ENCODE measurements at regions not wholly inside any gene's neighbourhood (a gene's known extent, or its start where the extent isn't known, plus 50 kb on each side); places are given as distances from the start of the nearest gene placed in this dataset.

DNA sequence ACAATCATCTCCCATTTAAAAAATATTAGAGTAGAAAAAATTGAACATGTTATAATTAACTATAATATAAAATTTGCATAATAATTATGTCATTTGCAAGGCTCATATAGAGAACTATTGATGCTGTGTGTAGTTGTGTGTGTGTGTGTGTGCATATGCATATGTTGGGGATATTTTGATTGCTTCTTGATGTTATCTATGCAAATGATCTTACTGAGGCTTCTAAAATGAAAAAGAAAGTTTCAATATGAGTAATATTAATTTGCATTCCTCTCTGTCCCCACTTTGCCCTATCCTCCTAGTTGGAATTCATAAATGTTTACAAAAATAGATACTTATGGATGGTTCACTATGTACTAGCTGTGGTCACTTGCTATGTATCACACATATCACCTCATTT lies 523.3 kb downstream of the TRIB2 start:
- no peak overlapping the region for H4K91ac ChIP-seq (ENCODE audit: insufficient read length, low read depth, low read length)
- no peak overlapping the region for H3K27ac Mint-ChIP-seq
- no peak overlapping the region for H4K5ac ChIP-seq (ENCODE audit: insufficient read length, low read depth, low read length)
- no peaks in the 10 kb centered on the region for H4K20me1 ChIP-seq (ENCODE audit: control insufficient read depth, insufficient read depth, insufficient read length)
- H3K27me3 Mint-ChIP-seq (ENCODE audit: low read depth): no peaks in the 10 kb centered on the region
- no peak overlapping the region for H3K9ac ChIP-seq (ENCODE audit: extremely low read depth, insufficient read length, low read length)
- no peaks in the 10 kb centered on the region for H3K79me2 ChIP-seq (ENCODE audit: insufficient read depth, low read length)
- no peak overlapping the region for H3K27ac ChIP-seq (ENCODE audit: insufficient read length, low read depth, low read length)
- no peak overlapping the region for H3K4me3 Mint-ChIP-seq
- H3K18ac ChIP-seq (ENCODE audit: insufficient read length, low read depth, low read length): no peak overlapping the region
- H2BK120ac ChIP-seq (ENCODE audit: low read depth, low read length, poor library complexity, severe bottlenecking): no peak overlapping the region
- no peaks in the 10 kb centered on the region; a peak in 1 of 5 replicates for H3K9me3 Mint-ChIP-seq
- H2AFZ ChIP-seq (ENCODE audit: low read length): no peak overlapping the region
- H3K4ac ChIP-seq (ENCODE audit: low read depth, low read length): no peak overlapping the region
- H3K56ac ChIP-seq (ENCODE audit: insufficient read length, low read depth, low read length): no peak overlapping the region
- no peak overlapping the region for H3K4me2 ChIP-seq (ENCODE audit: insufficient read depth, insufficient read length, low read length)
- H3K4me1 ChIP-seq (ENCODE audit: insufficient read depth, low read length): no peaks in the 10 kb centered on the region
- no peaks in the 10 kb centered on the region for H3K79me1 ChIP-seq (ENCODE audit: insufficient read depth, low read depth, low read length, poor library complexity, severe bottlenecking)
- no peak overlapping the region for H3T11ph ChIP-seq (ENCODE audit: low read length)
- no peaks in the 10 kb centered on the region for H3K4me1 Mint-ChIP-seq
- no peaks in the 10 kb centered on the region for H3K27me3 ChIP-seq (ENCODE audit: insufficient read depth, low read length)
- H2BK15ac ChIP-seq (ENCODE audit: low read depth, low read length): no peak overlapping the region
- H2BK5ac ChIP-seq (ENCODE audit: insufficient read length, low read length): no peak overlapping the region
- no peak for DNase-seq
- no peak overlapping the region for H3K23ac ChIP-seq (ENCODE audit: insufficient read length, low read depth, low read length)
- no peaks in the 10 kb centered on the region for H3K23me2 ChIP-seq (ENCODE audit: insufficient read length, low read depth, low read length, poor library complexity, severe bottlenecking)
- TF ChIP-seq, protein P1, sequence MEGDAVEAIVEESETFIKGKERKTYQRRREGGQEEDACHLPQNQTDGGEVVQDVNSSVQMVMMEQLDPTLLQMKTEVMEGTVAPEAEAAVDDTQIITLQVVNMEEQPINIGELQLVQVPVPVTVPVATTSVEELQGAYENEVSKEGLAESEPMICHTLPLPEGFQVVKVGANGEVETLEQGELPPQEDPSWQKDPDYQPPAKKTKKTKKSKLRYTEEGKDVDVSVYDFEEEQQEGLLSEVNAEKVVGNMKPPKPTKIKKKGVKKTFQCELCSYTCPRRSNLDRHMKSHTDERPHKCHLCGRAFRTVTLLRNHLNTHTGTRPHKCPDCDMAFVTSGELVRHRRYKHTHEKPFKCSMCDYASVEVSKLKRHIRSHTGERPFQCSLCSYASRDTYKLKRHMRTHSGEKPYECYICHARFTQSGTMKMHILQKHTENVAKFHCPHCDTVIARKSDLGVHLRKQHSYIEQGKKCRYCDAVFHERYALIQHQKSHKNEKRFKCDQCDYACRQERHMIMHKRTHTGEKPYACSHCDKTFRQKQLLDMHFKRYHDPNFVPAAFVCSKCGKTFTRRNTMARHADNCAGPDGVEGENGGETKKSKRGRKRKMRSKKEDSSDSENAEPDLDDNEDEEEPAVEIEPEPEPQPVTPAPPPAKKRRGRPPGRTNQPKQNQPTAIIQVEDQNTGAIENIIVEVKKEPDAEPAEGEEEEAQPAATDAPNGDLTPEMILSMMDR (conservative IDR thresholded peaks at IDR 0.05): no peak
- no peaks in the 10 kb centered on the region for H3K9me3 ChIP-seq (ENCODE audit: control insufficient read depth, low read depth, low read length)
- no peak overlapping the region for H2BK20ac ChIP-seq (ENCODE audit: low read depth, low read length, poor library complexity, severe bottlenecking)
- no peaks in the 10 kb centered on the region for H3K36me3 Mint-ChIP-seq (ENCODE audit: insufficient read depth in 1 of 3, low read depth in 3 of 3)
- no peak overlapping the region for H4K8ac ChIP-seq (replicated peaks; ENCODE audit: insufficient read length, low read depth, low read length)
- H2AK5ac ChIP-seq (ENCODE audit: insufficient read length, low read length): no peak overlapping the region
- no peak overlapping the region for H2BK12ac ChIP-seq (ENCODE audit: insufficient read length, low read depth, low read length)
- H3K14ac ChIP-seq (ENCODE audit: insufficient read depth, low read length): no peak overlapping the region
